BJ (cell line): ENCODE measurements at regions not wholly inside any gene's neighbourhood (a gene's known extent, or its start where the extent isn't known, plus 50 kb on each side); places are given as distances from the start of the nearest gene placed in this dataset.
"Not testable (repeated sequence)": the region's sequence is repeated elsewhere in the genome, so short reads cannot be mapped to it uniquely, and the experiment has no call there.

Experiments
- CTCF ChIA-PET: fragments of 350-600 bp; formaldehyde crosslinking; extraction: SDS; loops from one replicate; lab custom pipeline; 2021; ENCODE audit warnings: antibody characterized with exemption, inconsistent platforms; lab: Yijun Ruan, JAX
- POLR2A ChIA-PET: fragments of 300-600 bp; sonication (Branson Sonifier 250); formaldehyde crosslinking; extraction: SDS; loops from one replicate; lab custom pipeline; 2021; ENCODE audit warnings: antibody characterized with exemption; lab: Charles Lee
- DNase-seq: peaks from one replicate; pipeline ENCODE4 v3.0.0-alpha.2; 2011; ENCODE audit warnings: low read depth
- H3K27me3 ChIP-seq: 2 replicates; pipeline ENCODE4 v1.6.0; 2011; ENCODE audit warnings: low read length; ENCODE audit not compliant: control insufficient read depth, insufficient read depth
- H3K36me3 ChIP-seq: 2 replicates; pipeline ENCODE4 v1.5.1; 2011; ENCODE audit warnings: low read length; ENCODE audit not compliant: control insufficient read depth, insufficient read depth
- H3K4me3 ChIP-seq: 2 replicates; pipeline ENCODE4 v1.5.1; 2011; ENCODE audit warnings: low read depth, mild to moderate bottlenecking, control low read depth, low read length
- CTCF ChIP-seq: IDR thresholded peaks from 2 replicates; pipeline ENCODE4 v1.5.1; 2011; ENCODE audit warnings: low read depth, mild to moderate bottlenecking, control low read depth, inconsistent platforms, low read length, moderate library complexity; ENCODE audit not compliant: insufficient read depth

DNA sequence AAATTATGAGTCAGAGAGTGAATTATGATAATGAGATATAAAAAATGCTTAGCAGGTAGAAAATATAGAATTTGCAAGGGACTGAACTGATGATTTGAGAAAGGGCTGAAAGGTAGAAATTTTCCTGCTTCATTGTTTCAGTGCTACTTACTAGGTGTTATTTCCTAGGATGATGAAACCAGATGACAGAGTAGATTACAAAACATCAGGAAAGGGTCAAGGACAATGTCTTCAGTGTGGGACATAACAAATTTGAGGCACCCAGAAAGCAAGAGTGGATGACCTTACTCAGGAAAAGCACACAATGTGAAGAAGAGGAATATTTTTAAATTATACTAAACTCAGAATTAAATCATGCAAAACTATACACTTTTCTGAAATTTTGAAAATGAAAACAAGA is 102.1 kb downstream of the SHCBP1 start:
- no peaks in the 10 kb centered on the region for H3K27me3 ChIP-seq
- ChIA-PET CTCF (no interaction called here), POLR2A (no interaction called here)
- no peak for TF ChIP-seq CTCF
- no peaks in the 10 kb centered on the region for H3K36me3 ChIP-seq
- no peak overlapping the region for H3K4me3 ChIP-seq
- DNase-seq, result no peak

- Histone ChIP-seq H3K4me3 (no peak overlapping the region), H3K36me3 (no peaks in the 10 kb centered on the region), H3K27me3 (no peaks in the 10 kb centered on the region)
- no peak for TF ChIP-seq CTCF
- ChIA-PET CTCF (no interaction called here), POLR2A (no interaction called here)
- DNase-seq, result no peak
Measured at GRCh38 chr16:46496701-46497100, 124.5 kb downstream of the SHCBP1 start.

DNA sequence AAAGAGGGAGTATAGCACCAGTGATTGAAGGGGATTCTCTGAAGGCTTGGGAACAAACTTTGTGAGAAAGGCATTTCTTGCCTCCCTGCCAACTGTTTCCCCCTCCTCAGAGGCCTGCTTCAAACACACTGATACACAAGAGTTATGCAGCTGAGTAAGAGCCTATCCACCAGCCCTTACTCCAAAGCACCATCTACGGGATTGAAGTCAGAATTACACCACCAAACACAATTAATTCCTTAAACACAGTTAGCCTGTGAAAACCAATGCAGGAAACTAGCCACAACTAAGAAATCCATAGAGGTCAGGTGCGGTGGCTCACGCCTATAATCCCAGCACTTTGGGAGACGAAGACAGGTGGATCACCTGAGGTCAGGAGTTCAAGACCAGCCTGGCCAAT is 138.3 kb downstream of the SHCBP1 start:
- ChIA-PET POLR2A (no interaction called here), CTCF (no interaction called here)
- DNase-seq, result no peak
- Histone ChIP-seq H3K36me3 (no peaks in the 10 kb centered on the region), H3K27me3 (no peaks in the 10 kb centered on the region), H3K4me3 (no peak overlapping the region)
- TF ChIP-seq CTCF, result no peak

GRCh38 chr16:46466239-46466638 is 154.9 kb downstream of the SHCBP1 start:
- Histone ChIP-seq H3K27me3 (no peaks in the 10 kb centered on the region), H3K4me3 (no peak overlapping the region), H3K36me3 (no peaks in the 10 kb centered on the region)
- CTCF ChIA-PET, result no interaction called here
- DNase-seq, result no peak
- no peak for TF ChIP-seq CTCF
- POLR2A ChIA-PET, result no interaction called here

- DNase-seq, H3K27me3 ChIP-seq, H3K4me3 ChIP-seq, CTCF ChIA-PET, H3K36me3 ChIP-seq, POLR2A ChIA-PET: not testable (repeated sequence)
Measured at GRCh38 chr16:46454801-46455200, 166.4 kb downstream of the SHCBP1 start.
